ENCODE measurements at regions not wholly inside any gene's neighbourhood (a gene's known extent, or its start where the extent isn't known, plus 50 kb on each side); places are given as distances from the start of the nearest gene placed in this dataset.
"Not testable (repeated sequence)": the region's sequence is repeated elsewhere in the genome, so short reads cannot be mapped to it uniquely, and the experiment has no call there.

GRCh38 chr12:89194683-89195082 is 157.6 kb downstream of the DUSP6 start:
- no peak overlapping the region for H3K27ac ChIP-seq
- no peak overlapping the region for H3K4me2 ChIP-seq
- peaks cover 23% of the 10 kb centered on the region for H3K9me3 ChIP-seq
- H3K9ac ChIP-seq = no peak overlapping the region
- H3K4me1 ChIP-seq = no peaks in the 10 kb centered on the region
- no peak overlapping the region for H3K4me3 ChIP-seq
- H4K20me1 ChIP-seq = no peaks in the 10 kb centered on the region
- no peaks in the 10 kb centered on the region for H3K27me3 ChIP-seq
- no peaks in the 10 kb centered on the region for H3K36me3 ChIP-seq
- TF ChIP-seq Cebpa-rat (IDR thresholded peaks at IDR 0.05) = no peak

DNA sequence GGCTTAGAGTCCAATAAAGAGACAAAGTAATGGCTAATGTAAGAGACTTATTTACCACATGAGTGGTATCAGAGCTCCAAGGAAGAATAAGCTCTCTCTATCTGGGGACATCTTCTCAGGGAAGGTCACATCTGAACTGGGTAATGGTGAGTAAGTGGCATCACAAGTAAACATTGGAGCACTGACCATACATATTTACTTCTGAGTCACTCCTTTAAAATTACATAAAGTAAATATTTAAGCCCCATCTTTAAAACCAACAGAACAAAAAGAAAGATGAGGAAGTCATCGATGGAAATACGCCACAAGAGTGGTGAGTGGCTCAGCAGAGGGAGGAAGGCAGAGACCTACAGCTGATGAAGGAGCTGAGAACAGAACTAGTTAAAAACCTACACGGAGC is 159.9 kb downstream of the DUSP6 start:
- Histone ChIP-seq H3K4me2 (no peak overlapping the region), H4K20me1 (no peaks in the 10 kb centered on the region), H3K36me3 (no peaks in the 10 kb centered on the region)

GRCh38 chr12:89191597-89191996 is 160.7 kb downstream of the DUSP6 start:
- not testable (repeated sequence) for H3K4me1 ChIP-seq, H3K4me3 ChIP-seq, H3K9ac ChIP-seq, H3K36me3 ChIP-seq, H3K27me3 ChIP-seq, H3K4me2 ChIP-seq, H4K20me1 ChIP-seq, H3K27ac ChIP-seq
- peaks cover 31% of the 10 kb centered on the region for H3K9me3 ChIP-seq

More for the DNA sequence above, 159.9 kb downstream of the DUSP6 start:
- H3K27me3 ChIP-seq = no peaks in the 10 kb centered on the region
- TF ChIP-seq Cebpa-rat (IDR thresholded peaks at IDR 0.05) = no peak
- no peak overlapping the region for H3K9ac ChIP-seq
- peaks cover 31% of the 10 kb centered on the region for H3K9me3 ChIP-seq
- no peak overlapping the region for H3K27ac ChIP-seq
- H3K4me1 ChIP-seq = no peaks in the 10 kb centered on the region
- no peak overlapping the region for H3K4me3 ChIP-seq

DNA sequence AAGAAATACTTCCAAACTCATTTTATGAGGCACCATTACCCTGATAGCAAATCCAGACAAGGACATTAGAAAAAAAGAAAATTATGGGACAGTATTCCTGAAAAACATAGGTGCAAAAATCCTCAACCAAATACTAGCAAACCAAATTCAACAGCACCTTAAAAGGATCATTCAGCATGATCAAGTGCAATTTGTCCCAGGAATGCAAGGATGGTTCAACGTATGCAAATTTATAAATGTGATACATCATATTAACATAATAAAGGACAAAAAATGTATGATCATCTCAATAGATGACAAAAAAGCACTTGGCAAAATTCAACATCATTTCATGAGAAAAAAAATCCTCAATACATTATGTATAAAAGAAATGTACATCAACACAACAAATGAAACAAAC is 162.9 kb downstream of the DUSP6 start:
- Histone ChIP-seq H4K20me1 (no peaks in the 10 kb centered on the region), H3K27ac (no peak overlapping the region), H3K9me3 (peaks cover 21% of the 10 kb centered on the region), H3K27me3 (no peaks in the 10 kb centered on the region), H3K4me1 (no peaks in the 10 kb centered on the region), H3K9ac (no peak overlapping the region), H3K4me3 (no peak overlapping the region), H3K4me2 (no peak overlapping the region), H3K36me3 (no peaks in the 10 kb centered on the region)
- TF ChIP-seq Cebpa-rat (IDR thresholded peaks at IDR 0.05) = no peak

DNA sequence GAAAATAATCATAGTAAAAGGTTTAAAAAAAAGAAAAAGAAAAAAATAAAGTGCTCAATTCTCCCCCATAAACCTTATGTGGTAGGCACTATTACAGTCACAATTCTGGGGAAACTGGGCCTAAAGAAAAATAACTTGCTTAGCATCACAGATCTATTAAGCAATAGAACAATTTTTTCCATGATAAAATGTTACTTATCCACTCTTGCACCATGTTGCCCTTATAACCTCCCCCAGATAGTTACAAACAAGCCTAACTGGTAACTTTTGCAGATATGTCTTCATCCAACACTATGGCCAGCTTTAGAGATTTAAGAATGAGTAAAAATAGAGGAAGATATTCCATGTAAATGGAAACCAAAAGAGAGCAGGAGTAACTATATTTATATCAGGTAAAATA is 164.8 kb downstream of the DUSP6 start:
- no peak overlapping the region for H3K9ac ChIP-seq
- H3K9me3 ChIP-seq = peaks cover 13% of the 10 kb centered on the region
- no peaks in the 10 kb centered on the region for H3K36me3 ChIP-seq
- H4K20me1 ChIP-seq = no peaks in the 10 kb centered on the region
- no peak overlapping the region for H3K4me3 ChIP-seq
- H3K4me2 ChIP-seq = no peak overlapping the region
- no peaks in the 10 kb centered on the region for H3K4me1 ChIP-seq
- no peak for TF ChIP-seq Cebpa-rat (IDR thresholded peaks at IDR 0.05)
- H3K27me3 ChIP-seq = no peaks in the 10 kb centered on the region
- no peak overlapping the region for H3K27ac ChIP-seq

DNA sequence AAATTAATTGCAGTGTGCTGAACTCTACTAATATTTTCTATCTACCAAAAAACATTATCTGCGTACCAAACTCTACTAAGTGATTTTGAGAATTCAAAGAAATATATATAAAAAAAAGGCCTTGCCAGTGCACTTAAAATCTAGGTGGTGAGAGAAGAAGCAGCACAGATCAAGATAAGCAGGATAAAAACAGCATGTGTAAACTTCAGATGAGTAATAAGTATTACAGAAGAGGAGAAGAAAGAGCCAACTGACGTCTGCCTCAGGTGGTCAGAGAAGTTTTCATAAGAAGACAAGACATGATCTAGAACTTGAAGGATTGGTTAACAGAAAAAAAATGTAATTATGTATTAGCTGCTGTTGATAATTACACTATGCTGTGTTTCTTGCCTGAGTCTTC is 166.4 kb downstream of the DUSP6 start:
- H3K4me2 ChIP-seq = no peak overlapping the region
- no peak overlapping the region for H3K4me3 ChIP-seq
- no peaks in the 10 kb centered on the region for H3K36me3 ChIP-seq
- H3K9me3 ChIP-seq = peaks cover 13% of the 10 kb centered on the region
- H4K20me1 ChIP-seq = no peaks in the 10 kb centered on the region
- no peak overlapping the region for H3K9ac ChIP-seq
- no peak overlapping the region for H3K27ac ChIP-seq
- H3K4me1 ChIP-seq = no peaks in the 10 kb centered on the region
- no peak for TF ChIP-seq Cebpa-rat (IDR thresholded peaks at IDR 0.05)
- no peaks in the 10 kb centered on the region for H3K27me3 ChIP-seq

GRCh38 chr12:89185181-89185580 is 167.1 kb downstream of the DUSP6 start:
- Histone ChIP-seq H3K4me3 (no peak overlapping the region), H3K36me3 (no peaks in the 10 kb centered on the region), H3K27ac (no peak overlapping the region), H4K20me1 (no peaks in the 10 kb centered on the region), H3K4me2 (no peak overlapping the region), H3K4me1 (no peaks in the 10 kb centered on the region), H3K9ac (no peak overlapping the region), H3K27me3 (no peaks in the 10 kb centered on the region), H3K9me3 (peaks cover 9% of the 10 kb centered on the region)
- TF ChIP-seq Cebpa-rat (IDR thresholded peaks at IDR 0.05) = no peak

GRCh38 chr12:89183985-89184435 is 168.3 kb downstream of the DUSP6 start:
- Histone ChIP-seq H3K4me2 (no peak overlapping the region), H4K20me1 (no peaks in the 10 kb centered on the region), H3K9ac (no peak overlapping the region), H3K36me3 (no peaks in the 10 kb centered on the region), H3K9me3 (peaks cover under 1% of the 10 kb centered on the region; the same call in 1 of the 2 replicates), H3K27me3 (no peaks in the 10 kb centered on the region), H3K4me3 (no peak overlapping the region), H3K4me1 (no peaks in the 10 kb centered on the region), H3K27ac (no peak overlapping the region)
- no peak for TF ChIP-seq Cebpa-rat (IDR thresholded peaks at IDR 0.05)

GRCh38 chr12:89181271-89181920 is 170.9 kb downstream of the DUSP6 start:
- H3K4me1 ChIP-seq = no peaks in the 10 kb centered on the region
- H3K9ac ChIP-seq = no peak overlapping the region

GRCh38 chr12:89180496-89180895 is 171.8 kb downstream of the DUSP6 start:
- no peaks in the 10 kb centered on the region for H4K20me1 ChIP-seq
- no peak overlapping the region for H3K4me2 ChIP-seq
- no peak overlapping the region for H3K27ac ChIP-seq
- no peaks in the 10 kb centered on the region for H3K9me3 ChIP-seq
- H3K27me3 ChIP-seq = no peaks in the 10 kb centered on the region
- no peak overlapping the region for H3K9ac ChIP-seq
- no peaks in the 10 kb centered on the region for H3K4me1 ChIP-seq
- H3K4me3 ChIP-seq = no peak overlapping the region
- H3K36me3 ChIP-seq = no peaks in the 10 kb centered on the region
- TF ChIP-seq Cebpa-rat (IDR thresholded peaks at IDR 0.05) = no peak

More at GRCh38 chr12:89181271-89181920, 170.9 kb downstream of the DUSP6 start:
- Histone ChIP-seq H3K36me3 (no peaks in the 10 kb centered on the region), H4K20me1 (no peaks in the 10 kb centered on the region), H3K27ac (no peak overlapping the region), H3K9me3 (no peaks in the 10 kb centered on the region), H3K27me3 (no peaks in the 10 kb centered on the region), H3K4me2 (no peak overlapping the region), H3K4me3 (no peak overlapping the region)
- no peak for TF ChIP-seq Cebpa-rat (IDR thresholded peaks at IDR 0.05)

DNA sequence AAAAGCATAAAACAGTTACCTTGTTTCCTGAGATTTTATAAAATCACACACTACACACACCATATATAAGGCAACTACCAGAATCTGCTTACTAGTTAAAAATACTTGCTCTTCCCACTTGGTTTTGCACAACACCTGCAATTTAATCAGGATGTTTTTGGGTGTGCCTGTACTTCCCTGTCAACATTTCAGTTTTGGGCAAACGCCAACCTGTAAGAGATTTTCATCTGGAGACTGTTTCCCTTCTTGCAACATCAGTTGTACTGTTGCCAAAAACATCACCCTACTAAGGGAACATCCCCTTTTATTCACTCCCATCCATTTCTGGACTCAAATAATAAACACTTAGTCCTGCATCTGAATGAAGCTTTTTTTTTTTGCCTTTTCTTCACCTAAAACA is 172.3 kb downstream of the DUSP6 start:
- H3K36me3 ChIP-seq = no peaks in the 10 kb centered on the region
- no peak overlapping the region for H3K9ac ChIP-seq
- no peaks in the 10 kb centered on the region for H4K20me1 ChIP-seq
- H3K4me1 ChIP-seq = no peaks in the 10 kb centered on the region
- H3K4me2 ChIP-seq = no peak overlapping the region
- H3K4me3 ChIP-seq = no peak overlapping the region
- H3K27me3 ChIP-seq = no peaks in the 10 kb centered on the region
- H3K27ac ChIP-seq = no peak overlapping the region
- H3K9me3 ChIP-seq = no peaks in the 10 kb centered on the region
- no peak for TF ChIP-seq Cebpa-rat (IDR thresholded peaks at IDR 0.05)

All from BLaER1 (cell line).